GM19463 (cell line): ENCODE measurements at regions not wholly inside any gene's neighbourhood (a gene's known extent, or its start where the extent isn't known, plus 50 kb on each side); places are given as distances from the start of the nearest gene placed in this dataset.

Experiments
- ATAC-seq: cut with Tn5 transposase; IDR thresholded peaks from one replicate; pipeline ENCODE4 v1.9.1; 2021; ENCODE audit warnings: mild to moderate bottlenecking, moderate library complexity; ENCODE audit not compliant: unreplicated experiment

- no peak for ATAC-seq
Observed at GRCh38 chr1:103171041-103171590, 62.8 kb upstream of the COL11A1 start.

- no peak for ATAC-seq
Observed at GRCh38 chr1:103170609-103171008, 62.3 kb upstream of the COL11A1 start.

GRCh38 chr1:103162360-103162759 is 54.0 kb upstream of the COL11A1 start:
- no peak for ATAC-seq

- no peak for ATAC-seq
Observed at GRCh38 chr1:103160281-103160680, 52.0 kb upstream of the COL11A1 start.
